ENCODE measurements at regions not wholly inside any gene's neighbourhood (a gene's known extent, or its start where the extent isn't known, plus 50 kb on each side); places are given as distances from the start of the nearest gene placed in this dataset.
"Not testable (repeated sequence)": the region's sequence is repeated elsewhere in the genome, so short reads cannot be mapped to it uniquely, and the experiment has no call there.

DNA sequence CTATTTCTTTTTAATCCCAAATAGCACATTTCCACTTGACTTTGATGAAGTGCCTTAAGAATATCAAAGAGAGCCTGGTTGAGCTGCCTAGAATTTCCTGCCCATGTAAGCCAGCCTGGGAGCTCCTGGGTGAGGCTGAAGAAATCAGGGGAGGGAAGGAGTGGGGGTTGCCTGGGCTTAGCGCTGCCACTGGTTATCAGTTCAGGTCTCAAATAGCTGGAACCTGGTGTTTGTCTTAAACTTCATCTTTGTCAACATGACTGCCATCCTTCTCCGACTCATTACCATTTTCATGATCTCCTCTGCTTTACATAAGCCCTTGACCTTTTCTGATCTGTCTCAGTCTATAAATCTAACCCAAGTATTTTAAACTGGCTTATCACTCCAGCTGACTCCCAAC is 151.5 kb downstream of the TTC8 start:
- CTCF ChIA-PET = no interaction called here

DNA sequence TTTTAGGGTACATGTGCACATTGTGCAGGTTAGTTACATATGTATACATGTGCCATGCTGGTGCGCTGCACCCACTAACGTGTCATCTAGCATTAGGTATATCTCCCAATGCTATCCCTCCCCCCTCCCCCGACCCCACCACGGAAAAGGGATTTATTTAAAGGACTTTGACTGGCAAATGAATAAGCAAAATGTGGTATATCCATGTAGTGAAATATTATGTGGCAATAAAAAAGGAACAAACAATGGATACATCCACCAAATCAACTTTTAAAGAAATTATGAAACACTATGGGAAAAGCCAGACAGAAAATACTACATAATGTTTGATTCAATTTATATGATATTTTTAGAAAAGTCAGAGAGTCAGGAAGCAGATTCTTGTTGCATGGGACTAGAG is 156.5 kb downstream of the TTC8 start:
- H3K27me3 Mint-ChIP-seq = peaks cover 37% of the 10 kb centered on the region
- intact Hi-C loops (cut with DNase I, micrococcal nuclease); H3K36me3 ChIP-seq (ENCODE audit: insufficient read depth, low read length); POLR2A ChIA-PET; H3K9me3 ChIP-seq (ENCODE audit: control insufficient read depth in 1 of 2, insufficient read depth in 1 of 2, low read length in 2 of 2); H3K9me3 Mint-ChIP-seq; DNase-seq; H3K4me3 Mint-ChIP-seq; H3K36me3 Mint-ChIP-seq (ENCODE audit: low read depth); H3K4me3 ChIP-seq (ENCODE audit: low read length); ATAC-seq (ENCODE audit: poor library complexity); H3K4me1 ChIP-seq (ENCODE audit: insufficient read depth, low read length); H3K4me1 Mint-ChIP-seq (ENCODE audit: low read depth); H3K27ac ChIP-seq (ENCODE audit: low read depth in 1 of 2, low read length in 2 of 2); CTCF ChIA-PET; H3K27ac Mint-ChIP-seq: not testable (repeated sequence)
- H3K27me3 ChIP-seq (ENCODE audit: control insufficient read depth in 1 of 2, insufficient read depth in 2 of 2, low read length in 2 of 2) = peaks cover 16 to 17% of the 10 kb centered on the region in 2 experiments

More for the DNA sequence above, 151.5 kb downstream of the TTC8 start:
- Histone ChIP-seq H3K27ac (ENCODE audit: low read depth in 1 of 2, low read length in 2 of 2) (no peak overlapping the region), H3K4me3 (ENCODE audit: low read length) (no peak overlapping the region), H3K27me3 (ENCODE audit: control insufficient read depth in 1 of 2, insufficient read depth in 2 of 2, low read length in 2 of 2) (peaks cover 16 to 22% of the 10 kb centered on the region in 2 experiments), H3K4me1 (ENCODE audit: insufficient read depth, low read length) (no peaks in the 10 kb centered on the region), H3K36me3 (ENCODE audit: insufficient read depth, low read length) (no peaks in the 10 kb centered on the region), H3K9me3 (ENCODE audit: control insufficient read depth in 1 of 2, insufficient read depth in 1 of 2, low read length in 2 of 2) (peaks cover 0 to 5% of the 10 kb centered on the region in 2 experiments)
- H3K27ac Mint-ChIP-seq = no peak overlapping the region
- no peaks in the 10 kb centered on the region for H3K36me3 Mint-ChIP-seq (ENCODE audit: low read depth)
- TF ChIP-seq, protein P1, sequence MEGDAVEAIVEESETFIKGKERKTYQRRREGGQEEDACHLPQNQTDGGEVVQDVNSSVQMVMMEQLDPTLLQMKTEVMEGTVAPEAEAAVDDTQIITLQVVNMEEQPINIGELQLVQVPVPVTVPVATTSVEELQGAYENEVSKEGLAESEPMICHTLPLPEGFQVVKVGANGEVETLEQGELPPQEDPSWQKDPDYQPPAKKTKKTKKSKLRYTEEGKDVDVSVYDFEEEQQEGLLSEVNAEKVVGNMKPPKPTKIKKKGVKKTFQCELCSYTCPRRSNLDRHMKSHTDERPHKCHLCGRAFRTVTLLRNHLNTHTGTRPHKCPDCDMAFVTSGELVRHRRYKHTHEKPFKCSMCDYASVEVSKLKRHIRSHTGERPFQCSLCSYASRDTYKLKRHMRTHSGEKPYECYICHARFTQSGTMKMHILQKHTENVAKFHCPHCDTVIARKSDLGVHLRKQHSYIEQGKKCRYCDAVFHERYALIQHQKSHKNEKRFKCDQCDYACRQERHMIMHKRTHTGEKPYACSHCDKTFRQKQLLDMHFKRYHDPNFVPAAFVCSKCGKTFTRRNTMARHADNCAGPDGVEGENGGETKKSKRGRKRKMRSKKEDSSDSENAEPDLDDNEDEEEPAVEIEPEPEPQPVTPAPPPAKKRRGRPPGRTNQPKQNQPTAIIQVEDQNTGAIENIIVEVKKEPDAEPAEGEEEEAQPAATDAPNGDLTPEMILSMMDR (IDR thresholded peaks at IDR 0.05) = no peak
- DNase-seq = no peak
- intact Hi-C loops (cut with DNase I, micrococcal nuclease) = no loop called here
- H3K27me3 Mint-ChIP-seq = peaks cover 53% of the 10 kb centered on the region
- POLR2A ChIA-PET = no interaction called here
- H3K9me3 Mint-ChIP-seq = peaks cover 2% of the 10 kb centered on the region
- no peaks in the 10 kb centered on the region for H3K4me1 Mint-ChIP-seq (ENCODE audit: low read depth)
- H3K4me3 Mint-ChIP-seq = no peak overlapping the region
- no peak for ATAC-seq (ENCODE audit: poor library complexity)

DNA sequence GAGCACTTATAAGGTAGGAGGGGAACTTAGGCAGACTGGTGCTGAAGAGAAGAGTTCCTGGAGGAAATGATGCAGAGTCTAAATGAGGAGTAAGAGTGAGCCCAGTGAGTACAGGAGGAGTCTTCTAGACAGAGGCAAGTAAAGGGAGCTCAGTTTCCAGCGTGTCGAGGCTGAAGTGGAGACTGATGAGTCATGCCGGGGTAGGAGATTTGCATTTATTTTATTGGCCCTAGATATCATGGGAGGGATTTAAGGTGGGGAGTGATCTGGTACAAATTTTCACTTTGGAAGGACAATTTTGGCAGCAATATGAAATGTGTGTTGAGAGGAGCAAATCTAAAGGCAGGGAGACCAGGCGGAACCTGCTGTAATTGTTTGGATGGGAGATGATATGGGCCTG is 157.5 kb downstream of the TTC8 start:
- no peak overlapping the region for H3K4me3 ChIP-seq (ENCODE audit: low read length)
- H3K27ac ChIP-seq (ENCODE audit: low read depth in 1 of 2, low read length in 2 of 2) = no peak overlapping the region
- H3K27me3 ChIP-seq (ENCODE audit: control insufficient read depth in 1 of 2, insufficient read depth in 2 of 2, low read length in 2 of 2) = peaks cover 13% of the 10 kb centered on the region in 2 experiments
- Mint-ChIP-seq H3K36me3 (ENCODE audit: low read depth) (no peaks in the 10 kb centered on the region), H3K9me3 (peaks cover 5% of the 10 kb centered on the region), H3K27ac (no peak overlapping the region), H3K4me3 (no peak overlapping the region), H3K27me3 (peaks cover 38% of the 10 kb centered on the region), H3K4me1 (ENCODE audit: low read depth) (no peaks in the 10 kb centered on the region)
- H3K9me3 ChIP-seq (ENCODE audit: control insufficient read depth in 1 of 2, insufficient read depth in 1 of 2, low read length in 2 of 2) = peaks cover 0 to 11% of the 10 kb centered on the region in 2 experiments
- DNase-seq = no peak
- POLR2A ChIA-PET = no interaction called here
- TF ChIP-seq, protein P1 (IDR thresholded peaks at IDR 0.05) = no peak
- H3K4me1 ChIP-seq (ENCODE audit: insufficient read depth, low read length) = no peaks in the 10 kb centered on the region
- no peaks in the 10 kb centered on the region for H3K36me3 ChIP-seq (ENCODE audit: insufficient read depth, low read length)
- CTCF ChIA-PET = no interaction called here
- no peak for ATAC-seq (ENCODE audit: poor library complexity)
- intact Hi-C loops (cut with DNase I, micrococcal nuclease) = no loop called here

DNA sequence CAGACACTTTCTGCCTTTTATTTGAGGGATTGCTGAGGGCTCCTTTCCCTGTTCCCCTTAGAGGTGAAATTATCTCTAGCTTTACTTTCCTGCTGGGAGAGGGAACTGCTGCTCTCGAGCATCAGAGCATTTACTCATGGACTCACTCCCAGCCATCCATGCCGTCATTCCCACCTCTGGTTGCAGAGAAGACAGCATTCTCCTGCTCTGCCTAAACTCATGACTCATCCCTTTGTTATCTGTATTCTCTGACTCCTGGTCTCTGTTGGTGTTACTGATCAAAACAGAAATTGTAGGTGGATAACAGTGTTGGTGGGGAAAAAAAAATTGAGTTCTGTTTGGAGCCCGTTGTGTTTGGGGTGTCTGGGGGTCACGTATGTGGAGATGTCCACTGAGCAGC is 159.3 kb downstream of the TTC8 start:
- Mint-ChIP-seq H3K27ac (no peak overlapping the region), H3K27me3 (peaks cover 22% of the 10 kb centered on the region), H3K36me3 (ENCODE audit: low read depth) (no peaks in the 10 kb centered on the region), H3K4me1 (ENCODE audit: low read depth) (no peaks in the 10 kb centered on the region), H3K9me3 (peaks cover 5% of the 10 kb centered on the region), H3K4me3 (no peak overlapping the region)
- DNase-seq = no peak
- ChIA-PET CTCF (no interaction called here), POLR2A (no interaction called here)
- TF ChIP-seq, protein P1 (IDR thresholded peaks at IDR 0.05) = no peak
- peaks cover 0 to 11% of the 10 kb centered on the region in 2 experiments for H3K9me3 ChIP-seq (ENCODE audit: control insufficient read depth in 1 of 2, insufficient read depth in 1 of 2, low read length in 2 of 2)
- H3K27ac ChIP-seq (ENCODE audit: low read depth in 1 of 2, low read length in 2 of 2) = no peak overlapping the region
- intact Hi-C loops (cut with DNase I, micrococcal nuclease) = no loop called here
- no peak for ATAC-seq (ENCODE audit: poor library complexity)
- no peaks in the 10 kb centered on the region for H3K36me3 ChIP-seq (ENCODE audit: insufficient read depth, low read length)
- H3K4me3 ChIP-seq (ENCODE audit: low read length) = no peak overlapping the region
- no peaks in the 10 kb centered on the region for H3K4me1 ChIP-seq (ENCODE audit: insufficient read depth, low read length)
- peaks cover 0 to 7% of the 10 kb centered on the region in 2 experiments for H3K27me3 ChIP-seq (ENCODE audit: control insufficient read depth in 1 of 2, insufficient read depth in 2 of 2, low read length in 2 of 2)

All from CD4-positive, alpha-beta T cell (primary cell).